ENCODE measurements at regions not wholly inside any gene's neighbourhood (a gene's known extent, or its start where the extent isn't known, plus 50 kb on each side); places are given as distances from the start of the nearest gene placed in this dataset.

GRCh38 chr4:41365681-41366080 lies 109.0 kb downstream of the UCHL1 start:
- no peaks in the 10 kb centered on the region for H3K9me3 ChIP-seq
- no peaks in the 10 kb centered on the region for H3K36me3 ChIP-seq
- no peak overlapping the region for H3K4me3 ChIP-seq
- TF ChIP-seq CTCF (IDR thresholded peaks at IDR 0.05) (no peak), POLR2A (IDR thresholded peaks at IDR 0.05) (no peak), POLR2AphosphoS5 (IDR thresholded peaks at IDR 0.05) (no peak)
- 90% methylated on average over 4 of the region's 4 CpGs for WGBS
- peak overlapping the region in 1 of 2 donors; percentile 63 for H3K27ac ChIP-seq
- H3K4me1 ChIP-seq (replicated peaks): peaks cover 4% of the 10 kb centered on the region
- no peaks in the 10 kb centered on the region for H3K27me3 ChIP-seq (replicated peaks; ENCODE audit: insufficient read depth)
- DNase-seq (ENCODE audit: low spot score): no peak
- intact Hi-C loops (cut with DNase I): no loop called here

GRCh38 chr4:41366911-41367517 lies 110.3 kb downstream of the UCHL1 start:
- no peak for DNase-seq (ENCODE audit: low spot score)
- no peak for TF ChIP-seq POLR2A (IDR thresholded peaks at IDR 0.05)
- no peak for TF ChIP-seq CTCF (IDR thresholded peaks at IDR 0.05)
- no peak for TF ChIP-seq POLR2AphosphoS5 (IDR thresholded peaks at IDR 0.05)
- H3K36me3 ChIP-seq: no peaks in the 10 kb centered on the region
- H3K27me3 ChIP-seq (replicated peaks; ENCODE audit: insufficient read depth): no peaks in the 10 kb centered on the region
- H3K9me3 ChIP-seq: no peaks in the 10 kb centered on the region
- H3K4me3 ChIP-seq: no peak overlapping the region
- peaks cover 4% of the 10 kb centered on the region for H3K4me1 ChIP-seq (replicated peaks)
- intact Hi-C loops (cut with DNase I): no loop called here
- no peak overlapping the region for H3K27ac ChIP-seq
- WGBS: 74% methylated on average over 4 of the region's 4 CpGs

GRCh38 chr4:41369680-41370079 lies 113.0 kb downstream of the UCHL1 start:
- no peak overlapping the region for H3K27ac ChIP-seq
- TF ChIP-seq POLR2A (IDR thresholded peaks at IDR 0.05): no peak
- TF ChIP-seq POLR2AphosphoS5 (IDR thresholded peaks at IDR 0.05): no peak
- no peak for TF ChIP-seq CTCF (IDR thresholded peaks at IDR 0.05)
- 21% methylated on average over 4 of the region's 4 CpGs for WGBS

GRCh38 chr4:41373221-41373620 lies 116.5 kb downstream of the UCHL1 start:
- no peak for DNase-seq (ENCODE audit: low spot score)
- Histone ChIP-seq H3K4me3 (no peak overlapping the region), H3K9me3 (no peaks in the 10 kb centered on the region), H3K4me1 (replicated peaks) (no peaks in the 10 kb centered on the region), H3K27ac (no peak overlapping the region), H3K27me3 (replicated peaks; ENCODE audit: insufficient read depth) (no peaks in the 10 kb centered on the region), H3K36me3 (no peaks in the 10 kb centered on the region)
- TF ChIP-seq POLR2A (IDR thresholded peaks at IDR 0.05): no peak
- TF ChIP-seq CTCF (IDR thresholded peaks at IDR 0.05): no peak
- no peak for TF ChIP-seq POLR2AphosphoS5 (IDR thresholded peaks at IDR 0.05)
- 20% methylated on average over 3 of the region's 3 CpGs for WGBS
- intact Hi-C loops (cut with DNase I): no loop called here

More at GRCh38 chr4:41369680-41370079, 113.0 kb downstream of the UCHL1 start:
- Histone ChIP-seq H3K36me3 (no peaks in the 10 kb centered on the region), H3K4me3 (no peak overlapping the region), H3K27me3 (replicated peaks; ENCODE audit: insufficient read depth) (no peaks in the 10 kb centered on the region), H3K9me3 (no peaks in the 10 kb centered on the region), H3K4me1 (replicated peaks) (no peaks in the 10 kb centered on the region)
- intact Hi-C loops (cut with DNase I): no loop called here
- DNase-seq (ENCODE audit: low spot score): peak; percentile 51

- Histone ChIP-seq H3K9me3 (no peaks in the 10 kb centered on the region), H3K36me3 (no peaks in the 10 kb centered on the region), H3K4me1 (replicated peaks) (no peaks in the 10 kb centered on the region), H3K27me3 (replicated peaks; ENCODE audit: insufficient read depth) (no peaks in the 10 kb centered on the region), H3K4me3 (no peak overlapping the region), H3K27ac (no peak overlapping the region)
- DNase-seq (ENCODE audit: low spot score): no peak
- WGBS: 64% methylated on average over 3 of the region's 3 CpGs
- TF ChIP-seq POLR2AphosphoS5 (IDR thresholded peaks at IDR 0.05) (no peak), CTCF (IDR thresholded peaks at IDR 0.05) (no peak), POLR2A (IDR thresholded peaks at IDR 0.05) (no peak)
- intact Hi-C loops (cut with DNase I): no loop called here
These were observed 117.8 kb downstream of the UCHL1 start for GRCh38 chr4:41374490-41374889.

All from prostate gland (tissue), 2 donors.